K562 (cell line): ENCODE measurements at regions not wholly inside any gene's neighbourhood (a gene's known extent, or its start where the extent isn't known, plus 50 kb on each side); places are given as distances from the start of the nearest gene placed in this dataset.

Experiments
- CEBPB ChIP-seq: fragments of 450-650 bp; IDR thresholded peaks from 2 replicates; pipeline ENCODE4 v1.6.1; 2016; ENCODE audit warnings: missing genetic modification characterization, missing compliant biosample characterization
- CTCF ChIP-seq, 3 experiments: IDR thresholded peaks in 2 of 3; conservative IDR thresholded peaks in 1 of 3; 2 replicates each; pipeline ENCODE4 v1.5.1; 2011 to 2012; ENCODE audit warnings: low read length in 3 of 3, mild to moderate bottlenecking in 3 of 3, control low read depth in 2 of 3, improper control_type of control experiment in 1 of 3, inconsistent platforms in 1 of 3, low read depth in 1 of 3, mixed read lengths in 1 of 3, moderate library complexity in 1 of 3; ENCODE audit not compliant: insufficient read depth in 2 of 3
- ELF1 ChIP-seq: fragments of 200-800 bp; sonication (Bioruptor generic); IDR thresholded peaks from 2 replicates; pipeline ENCODE4 v1.6.1; 2016; ENCODE audit warnings: missing genetic modification characterization, missing compliant biosample characterization
- EP300 ChIP-seq: IDR thresholded peaks from 2 replicates; pipeline ENCODE4 v1.6.1; 2012; ENCODE audit warnings: low read length, improper control_type of control experiment
- NFRKB ChIP-seq: fragments of 450-650 bp; IDR thresholded peaks from 2 replicates; pipeline ENCODE4 v1.6.1; 2016; ENCODE audit warnings: low read depth
- POLR2A ChIP-seq: fragments of 450-650 bp; conservative IDR thresholded peaks from 2 replicates; pipeline ENCODE4 v1.6.1; 2016
- TAF1 ChIP-seq: IDR thresholded peaks from 2 replicates; pipeline ENCODE4 v1.6.1; 2011; ENCODE audit warnings: mild to moderate bottlenecking, low read length, moderate library complexity; ENCODE audit not compliant: insufficient read depth, control insufficient read depth, severe bottlenecking; ENCODE audit errors: extremely low read depth
- ZEB2 ChIP-seq: fragments of 450-650 bp; IDR thresholded peaks from 2 replicates; pipeline ENCODE4 v1.6.1; 2016
- ZNF282 ChIP-seq: sonication (generic); formaldehyde crosslinking; IDR thresholded peaks from 2 replicates; pipeline ENCODE4 v1.8.1; 2023; ENCODE audit warnings: missing genetic modification reagents
- TF ChIP-seq, protein P1 (sequence below): sonication (generic); formaldehyde crosslinking; IDR thresholded peaks from 2 replicates; pipeline ENCODE4 v1.8.1; 2022; ENCODE audit warnings: missing genetic modification reagents

DNA sequence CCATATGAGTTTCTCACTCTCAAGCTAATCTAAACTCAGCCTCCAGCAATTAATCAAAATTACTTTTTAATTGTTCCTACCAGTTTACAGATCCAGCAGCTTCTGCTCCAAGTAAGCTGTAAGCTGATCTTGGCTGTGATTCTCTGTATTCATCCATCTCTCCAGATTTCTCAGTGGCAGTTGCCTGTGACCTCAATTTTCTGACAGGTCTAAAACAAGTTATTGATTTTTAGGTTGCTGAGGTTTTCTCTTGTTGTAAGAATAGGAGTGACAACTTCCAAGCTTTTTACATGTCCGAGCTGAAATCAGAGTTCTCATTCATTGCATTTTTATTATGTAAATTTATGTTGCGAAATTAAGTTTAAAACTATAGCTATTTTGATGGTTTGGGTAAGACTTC, 1044.4 kb downstream of the PLA2G4A start:
- TF ChIP-seq EP300 (no peak), ZNF282 (CRISPR knock-in tag) (no peak), TAF1 (no peak), CTCF (IDR thresholded peaks at IDR 0.05 in 2 of 3, conservative IDR thresholded peaks at IDR 0.05 in 1 of 3; ENCODE audit: insufficient read depth in 2 of 3, low read depth in 1 of 3, low read length in 3 of 3) (no peak), ELF1 (no peak), POLR2A (no peak), NFRKB (no peak), ZEB2 (no peak), CEBPB (tag) (no peak)
- TF ChIP-seq, protein P1, sequence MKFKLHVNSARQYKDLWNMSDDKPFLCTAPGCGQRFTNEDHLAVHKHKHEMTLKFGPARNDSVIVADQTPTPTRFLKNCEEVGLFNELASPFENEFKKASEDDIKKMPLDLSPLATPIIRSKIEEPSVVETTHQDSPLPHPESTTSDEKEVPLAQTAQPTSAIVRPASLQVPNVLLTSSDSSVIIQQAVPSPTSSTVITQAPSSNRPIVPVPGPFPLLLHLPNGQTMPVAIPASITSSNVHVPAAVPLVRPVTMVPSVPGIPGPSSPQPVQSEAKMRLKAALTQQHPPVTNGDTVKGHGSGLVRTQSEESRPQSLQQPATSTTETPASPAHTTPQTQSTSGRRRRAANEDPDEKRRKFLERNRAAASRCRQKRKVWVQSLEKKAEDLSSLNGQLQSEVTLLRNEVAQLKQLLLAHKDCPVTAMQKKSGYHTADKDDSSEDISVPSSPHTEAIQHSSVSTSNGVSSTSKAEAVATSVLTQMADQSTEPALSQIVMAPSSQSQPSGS (CRISPR knock-in tag), result no peak
